Endothelial cell of umbilical vein (primary cell): ENCODE measurements at regions not wholly inside any gene's neighbourhood (a gene's known extent, or its start where the extent isn't known, plus 50 kb on each side); places are given as distances from the start of the nearest gene placed in this dataset.

Source experiments
- CTCF ChIP-seq, 2 donors: IDR thresholded peaks; 1 replicate in 1 of 2; 2 replicates in 1 of 2; pipeline ENCODE4 v1.5.1; 2011; ENCODE audit warnings: low read length in 2 of 2, mild to moderate bottlenecking in 2 of 2, moderate library complexity in 2 of 2, control low read depth in 1 of 2, inconsistent platforms in 1 of 2, low read depth in 1 of 2; ENCODE audit not compliant: insufficient read depth in 1 of 2; ENCODE audit errors: extremely low read depth in 1 of 2
- POLR2A ChIP-seq: IDR thresholded peaks from 2 replicates; pipeline ENCODE4 v1.6.1; 2012; ENCODE audit warnings: low read depth, mild to moderate bottlenecking, control low read depth, low read length

DNA sequence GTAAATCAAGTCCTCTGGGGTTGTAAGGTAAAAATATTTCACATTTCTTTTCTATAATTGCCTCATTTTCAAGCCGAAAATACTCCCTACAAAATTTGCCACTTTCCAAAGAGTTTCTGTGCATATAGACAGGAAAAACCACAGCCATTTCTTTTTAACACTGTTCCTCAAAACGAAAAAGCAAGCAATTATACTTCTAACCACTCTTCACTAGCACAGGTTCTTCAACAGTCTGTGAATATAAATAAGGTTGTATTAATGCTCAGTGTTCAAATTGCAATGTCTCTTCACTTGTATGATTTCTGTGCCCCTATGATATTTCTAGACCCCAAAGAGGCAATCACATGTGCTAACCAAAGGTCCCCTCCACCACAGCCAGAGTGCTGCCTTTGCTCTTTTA lies 206.0 kb downstream of the SIM1 start:
- TF ChIP-seq CTCF (IDR thresholded peaks at IDR 0.05; ENCODE audit: extremely low read depth in 1 of 2, insufficient read depth in 1 of 2, low read depth in 1 of 2, low read length in 2 of 2), result no peak
- no peak for TF ChIP-seq POLR2A
